Stimulated activated CD4-positive, alpha-beta T cell treated with anti-CD3 and anti-CD28 coated beads, Interleukin-15, amount 100 ng/mL, for 24 hours (primary cell): ENCODE measurements at regions not wholly inside any gene's neighbourhood (a gene's known extent, or its start where the extent isn't known, plus 50 kb on each side); places are given as distances from the start of the nearest gene placed in this dataset.

Experiments
- DNase-seq: peaks from one replicate; pipeline ENCODE4 v3.0.0-alpha.2; 2020

DNA sequence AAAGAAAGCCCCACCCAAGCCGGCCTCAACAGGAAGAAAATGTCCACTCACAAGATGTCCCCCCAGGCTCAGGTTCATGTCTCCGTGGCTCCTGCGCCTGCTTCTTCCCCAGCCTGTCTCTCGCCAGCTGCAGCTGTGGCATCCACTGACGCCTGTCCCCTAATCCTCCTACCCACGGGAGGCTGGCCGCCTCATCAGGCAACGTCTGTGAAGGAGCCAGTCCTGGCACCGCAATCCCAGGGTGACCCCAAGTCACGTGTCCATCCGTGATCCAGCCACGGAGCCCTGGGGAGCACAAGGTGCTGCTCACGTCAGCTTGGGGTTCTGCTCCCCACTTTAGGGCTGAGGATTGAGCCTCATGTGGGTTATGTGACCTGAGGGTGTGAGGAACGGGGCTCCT is 640.3 kb downstream of the CDH26 start:
- DNase-seq, result no peak

DNA sequence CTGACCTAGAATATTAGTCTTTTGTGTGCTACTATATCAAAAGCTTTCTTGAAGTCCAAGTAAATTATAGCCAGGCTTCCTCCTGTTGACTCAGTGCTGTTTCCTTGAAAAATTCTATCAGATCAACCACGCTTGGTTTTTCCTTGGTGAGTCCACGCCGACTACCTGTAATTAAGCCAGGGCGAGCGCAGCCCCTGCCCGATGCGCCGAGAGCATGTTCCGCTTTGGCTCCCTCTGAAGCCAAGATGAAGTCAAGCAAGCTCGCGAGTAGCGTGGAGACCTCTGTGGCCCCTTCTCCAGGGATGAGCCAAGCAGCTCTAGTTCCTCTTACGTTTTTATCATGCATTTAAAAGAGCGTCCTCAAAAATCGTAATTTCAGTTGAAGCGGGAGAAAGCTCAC is 641.2 kb downstream of the CDH26 start:
- no peak for DNase-seq

DNA sequence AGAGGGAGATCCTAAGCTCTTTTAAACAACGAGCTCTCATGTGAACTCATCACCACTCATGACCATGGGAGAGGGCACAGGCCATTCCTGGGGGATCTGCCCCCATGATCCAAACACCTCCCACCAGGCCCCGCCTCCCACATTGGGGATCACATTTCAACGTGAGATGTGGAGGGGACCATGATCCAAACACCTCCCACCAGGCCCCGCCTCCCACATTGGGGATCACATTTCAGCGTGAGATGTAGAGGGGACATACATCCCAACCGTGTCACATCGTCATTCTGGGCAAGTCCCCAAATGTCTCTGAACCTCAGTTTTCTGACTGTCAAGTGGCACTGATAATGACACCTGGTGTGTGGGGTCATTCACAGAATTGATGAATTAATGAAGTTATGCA is 641.8 kb downstream of the CDH26 start:
- DNase-seq, result no peak

DNA sequence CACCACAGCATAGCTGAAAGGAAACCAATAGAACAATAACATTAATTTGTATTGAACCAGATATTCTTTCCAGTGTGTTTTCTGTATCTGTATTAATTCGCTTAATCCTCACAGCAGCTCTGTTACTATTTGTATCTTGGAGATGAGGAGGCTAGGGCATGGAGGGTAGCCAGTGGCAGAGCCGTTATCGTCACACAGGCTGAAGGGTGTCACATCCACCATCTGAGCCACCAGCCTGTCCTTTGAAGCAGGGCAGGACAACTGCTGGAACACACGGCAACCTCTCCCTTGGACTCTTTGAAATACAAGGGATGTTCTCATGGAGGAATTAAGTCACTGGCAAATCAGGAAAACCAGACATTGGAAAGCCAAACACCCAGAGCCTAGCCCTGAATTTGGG is 628.0 kb upstream of the CDH4 start:
- no peak for DNase-seq

DNA sequence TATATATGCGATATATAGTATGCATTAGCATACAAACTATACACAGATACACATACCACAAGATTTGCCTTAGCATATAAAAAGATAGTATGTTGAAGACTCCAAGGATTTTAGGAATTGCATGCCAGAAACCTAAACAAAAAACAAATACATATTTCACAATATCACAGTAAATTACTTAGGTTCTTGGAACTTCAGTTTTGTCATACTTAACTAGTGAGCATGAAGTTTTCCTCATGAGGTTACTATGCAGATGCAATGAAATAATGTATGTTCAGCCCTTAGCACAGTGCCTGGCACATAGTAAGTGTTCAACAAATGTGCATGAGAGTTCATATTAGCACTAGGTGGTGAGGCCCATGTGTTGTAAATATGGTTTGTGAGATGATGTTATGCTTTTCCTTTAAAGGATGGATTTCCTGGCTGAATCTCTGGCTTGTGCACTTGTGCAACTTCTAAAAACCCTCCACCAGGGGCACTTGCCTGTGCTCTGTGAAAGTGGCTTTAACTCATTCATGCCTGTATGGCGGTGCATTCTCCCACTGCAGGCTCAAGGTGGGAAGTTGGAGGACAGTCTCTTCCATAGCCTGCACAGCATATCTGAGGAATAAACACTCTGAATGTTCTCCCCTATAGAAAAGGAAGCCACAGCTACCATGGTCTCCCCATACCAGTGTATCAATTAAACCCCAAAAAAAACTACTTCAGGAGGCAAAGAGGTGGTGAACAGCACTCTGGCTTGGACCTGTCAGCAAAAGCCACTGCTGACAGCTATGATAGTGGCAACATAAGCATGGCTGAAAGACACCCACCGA is 624.1 kb upstream of the CDH4 start:
- DNase-seq, result no peak

DNA sequence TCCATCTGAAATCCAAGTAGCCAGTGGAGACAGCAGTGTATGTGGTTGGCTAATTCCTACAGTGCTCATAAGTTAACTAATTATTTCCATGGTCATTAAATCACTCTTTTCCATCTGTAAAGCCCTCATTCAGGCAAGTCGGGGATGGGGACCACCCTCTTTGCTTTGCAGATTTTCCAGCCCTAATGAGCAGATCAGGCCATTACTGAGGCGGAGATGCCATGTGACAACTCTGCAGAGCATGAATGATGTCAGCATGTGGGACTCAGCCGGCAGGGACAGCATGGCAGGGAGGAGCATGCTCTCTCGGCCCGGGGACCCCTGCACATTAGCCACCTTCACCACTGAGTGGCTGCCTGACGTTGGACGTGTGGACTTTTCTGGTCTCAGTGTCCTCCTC is 623.3 kb upstream of the CDH4 start:
- DNase-seq, result no peak

DNA sequence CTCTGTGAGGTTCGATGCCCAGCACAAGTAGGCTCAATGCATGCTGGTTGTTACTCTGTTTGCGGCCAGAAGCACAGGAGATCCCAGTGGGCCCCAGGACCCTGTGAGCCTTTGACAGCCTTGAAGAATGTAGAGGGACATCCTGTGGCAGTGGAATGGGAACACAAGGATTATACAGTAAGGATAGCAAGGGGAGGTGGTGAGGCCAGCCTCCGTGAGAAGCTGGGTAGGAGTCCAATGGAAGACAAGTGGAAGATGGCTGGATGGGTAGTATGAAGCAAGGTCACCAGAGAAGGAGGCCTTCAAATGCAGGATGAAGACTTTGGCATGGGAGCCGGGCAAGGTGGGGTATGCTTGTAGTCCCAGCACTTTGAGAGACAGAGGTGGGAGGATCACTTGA is 622.9 kb upstream of the CDH4 start:
- no peak for DNase-seq

DNA sequence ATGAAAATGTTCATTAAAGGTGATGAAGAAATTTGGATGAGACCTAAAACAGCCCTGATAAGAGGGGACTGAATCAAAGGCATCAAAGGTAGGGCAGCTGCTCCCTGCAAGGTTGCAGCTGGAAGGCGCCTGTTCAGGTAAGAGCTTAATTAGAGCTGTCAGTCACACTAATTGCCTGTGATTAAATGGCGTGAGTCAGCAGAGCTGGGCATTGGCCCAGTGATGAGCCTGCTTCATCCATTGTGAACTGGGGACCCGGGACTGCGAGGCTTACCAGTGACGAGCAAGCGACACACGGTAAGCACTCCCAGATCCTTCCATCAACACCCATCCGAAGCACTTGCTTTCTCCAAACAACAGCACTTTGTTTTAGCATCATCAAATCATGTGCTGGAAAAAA is 621.5 kb upstream of the CDH4 start:
- no peak for DNase-seq

DNA sequence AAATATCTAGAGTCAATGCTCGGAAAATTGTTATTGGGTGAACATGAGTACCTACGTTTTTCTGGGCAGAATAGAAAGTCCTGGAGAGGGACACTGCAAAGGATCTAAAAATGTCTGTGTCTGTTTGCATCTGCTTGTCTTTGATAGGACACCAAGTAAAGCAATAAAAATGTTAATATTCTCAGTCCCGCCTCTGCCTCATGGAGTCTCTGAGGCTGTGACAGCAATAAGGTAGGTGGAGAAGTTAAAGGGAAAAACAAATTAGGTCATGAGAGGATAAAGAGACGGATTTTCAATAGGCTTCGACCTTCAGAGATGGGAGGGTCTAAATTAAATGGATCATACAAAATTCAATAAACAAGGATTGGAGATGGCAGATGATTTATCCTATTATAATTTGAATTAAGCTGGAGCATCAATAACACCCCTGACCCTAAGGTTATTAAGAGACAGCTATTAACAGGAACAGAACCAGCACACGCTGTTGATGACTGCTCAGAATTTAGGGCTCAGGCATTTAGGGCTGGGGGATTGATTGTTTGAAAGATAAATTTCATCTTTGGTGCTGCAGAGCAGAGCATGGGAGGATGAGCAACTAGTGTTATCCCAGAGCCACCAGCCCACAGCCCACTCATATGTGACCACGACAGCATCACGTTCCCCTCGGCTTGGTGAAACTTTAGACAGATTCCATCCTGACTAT is 620.3 kb upstream of the CDH4 start:
- no peak for DNase-seq

DNA sequence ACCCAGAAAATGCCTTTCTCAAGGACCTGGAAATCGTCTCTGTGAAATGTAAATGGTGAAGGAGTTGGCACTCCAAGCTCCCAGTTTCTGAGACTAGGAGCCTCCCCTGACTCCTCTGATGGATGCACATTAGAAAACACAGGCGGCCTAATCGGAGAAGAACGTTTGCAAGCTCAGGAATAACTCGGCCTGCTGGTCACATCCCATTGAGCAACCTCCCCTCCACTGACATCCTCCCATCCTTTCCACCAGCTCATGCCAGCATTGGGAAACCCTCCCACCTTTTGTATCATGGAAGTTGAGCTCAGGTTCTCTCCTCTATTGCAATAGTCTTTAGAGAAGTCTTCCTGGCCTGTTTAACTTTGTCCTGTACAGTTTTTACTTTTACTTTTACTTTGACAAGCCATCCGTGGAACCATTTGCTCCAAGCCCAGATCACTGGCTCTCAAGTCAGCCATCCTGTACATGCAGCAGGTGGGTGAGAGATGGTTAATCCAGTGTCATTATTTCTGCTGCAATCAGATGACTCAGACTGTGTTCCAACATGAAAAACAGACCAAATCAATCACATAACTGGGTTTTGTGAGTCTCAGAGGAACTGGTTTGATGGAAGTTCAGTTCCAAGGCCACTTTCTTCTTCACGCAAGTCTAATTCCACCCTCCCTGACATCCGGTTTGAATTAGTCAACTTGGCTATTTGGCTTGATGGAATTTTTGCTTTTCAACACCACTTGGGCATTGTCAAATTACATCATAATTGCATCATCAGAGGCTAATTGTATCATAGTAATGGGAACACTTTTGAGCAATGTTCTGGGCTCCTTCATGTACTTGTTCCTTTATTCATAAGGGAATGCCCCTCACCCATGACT is 619.4 kb upstream of the CDH4 start:
- DNase-seq, result no peak

DNA sequence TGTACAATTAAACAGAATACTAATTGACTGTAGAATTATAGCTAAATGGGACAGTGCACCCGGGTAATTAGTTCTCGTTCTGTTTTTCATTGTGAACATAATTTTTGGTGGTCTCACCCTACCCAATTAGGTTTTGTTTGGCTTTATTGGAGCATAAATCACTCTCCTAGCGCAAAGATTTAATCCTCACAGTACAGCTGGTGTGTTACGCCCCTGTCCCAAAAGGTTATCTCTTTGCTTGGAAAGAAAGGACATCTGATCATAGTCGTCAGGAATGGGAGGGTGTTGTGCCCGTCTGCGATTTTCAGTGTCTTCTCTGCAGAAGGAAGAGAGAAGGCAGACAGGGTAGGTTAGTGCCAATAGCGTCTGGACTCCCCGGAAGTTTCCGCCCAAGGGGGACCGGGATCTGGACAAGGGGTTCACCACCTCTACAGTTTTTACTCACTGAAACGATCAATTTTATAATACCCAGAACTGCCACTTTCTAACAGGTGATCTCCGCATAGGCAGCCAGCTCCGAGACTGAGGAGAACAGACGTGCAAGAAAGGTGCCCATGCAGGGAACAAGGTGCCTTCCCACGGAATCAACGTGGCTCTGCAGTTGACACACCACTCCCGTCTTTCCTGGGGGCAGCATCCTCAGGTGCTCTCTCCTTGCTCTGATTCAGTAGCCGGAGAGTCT is 617.4 kb upstream of the CDH4 start:
- DNase-seq, result no peak

DNA sequence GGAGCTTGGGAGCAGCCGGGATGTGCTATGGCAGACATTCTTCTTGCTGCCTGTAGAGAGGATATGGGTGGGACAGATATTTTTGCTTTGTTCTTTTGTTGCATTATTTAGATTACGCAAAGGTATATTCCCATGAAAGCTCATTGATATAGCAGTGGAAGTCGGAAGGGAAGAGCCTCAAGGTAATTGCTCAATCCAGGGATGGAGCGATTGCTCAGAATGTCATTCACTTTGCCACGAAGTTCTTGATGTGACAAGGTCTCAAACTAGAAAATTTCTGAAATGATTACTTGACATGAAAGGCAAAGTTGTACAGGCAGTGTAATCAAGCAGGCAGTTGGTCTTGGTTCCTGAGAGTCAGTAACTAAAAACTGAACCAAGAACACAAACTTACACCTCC is 615.6 kb upstream of the CDH4 start:
- no peak for DNase-seq

DNA sequence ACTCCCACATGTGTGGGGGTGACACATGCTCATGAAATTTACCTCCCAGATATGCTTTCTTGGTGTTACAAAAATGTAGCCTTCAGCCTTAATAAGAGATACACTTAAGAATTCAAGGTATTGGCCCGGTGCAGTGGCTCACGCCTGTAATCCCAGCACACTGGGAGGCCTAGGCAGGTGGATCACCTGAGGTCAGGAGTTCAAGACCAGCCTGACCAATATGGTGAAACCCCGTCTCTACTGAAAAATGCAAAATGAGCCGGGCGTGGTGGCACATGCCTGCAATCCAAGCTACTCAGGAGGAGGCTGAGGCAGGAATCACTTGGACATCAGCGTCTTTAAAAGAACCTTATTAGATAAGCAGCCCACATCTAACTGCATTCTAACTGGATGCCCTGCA is 614.3 kb upstream of the CDH4 start:
- DNase-seq, result no peak

DNA sequence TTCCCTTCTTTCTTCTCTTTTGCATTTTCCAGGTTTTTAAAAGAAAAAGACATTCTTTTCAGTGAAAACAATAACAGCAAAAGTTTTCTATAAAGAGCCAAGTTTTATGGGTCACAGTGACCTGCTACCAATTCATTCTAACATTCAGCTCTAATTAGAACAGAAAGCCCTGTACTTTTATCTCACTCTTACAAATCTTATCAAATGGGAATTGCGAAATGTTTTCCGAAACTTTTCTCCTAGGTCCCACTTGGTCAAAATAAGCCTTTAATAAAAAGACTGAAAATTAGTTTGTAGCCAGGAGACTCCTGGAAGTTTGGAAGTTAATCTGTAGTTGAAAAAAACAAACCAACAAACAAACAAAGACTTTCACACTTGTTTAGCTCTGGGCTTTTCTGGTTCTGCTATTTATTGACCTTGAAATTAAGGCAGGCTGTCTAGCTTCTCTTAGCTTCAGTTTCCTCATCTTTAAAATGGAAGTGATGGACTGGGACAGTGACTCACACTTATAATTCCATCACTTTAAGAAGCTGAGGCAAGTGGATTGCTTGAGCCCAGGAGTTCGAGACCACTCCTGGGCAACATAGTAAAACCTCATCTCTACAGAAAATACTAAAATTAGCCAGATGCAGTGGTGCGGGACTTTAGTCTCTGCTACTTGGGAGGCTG is 613.5 kb upstream of the CDH4 start:
- DNase-seq, result no peak

DNA sequence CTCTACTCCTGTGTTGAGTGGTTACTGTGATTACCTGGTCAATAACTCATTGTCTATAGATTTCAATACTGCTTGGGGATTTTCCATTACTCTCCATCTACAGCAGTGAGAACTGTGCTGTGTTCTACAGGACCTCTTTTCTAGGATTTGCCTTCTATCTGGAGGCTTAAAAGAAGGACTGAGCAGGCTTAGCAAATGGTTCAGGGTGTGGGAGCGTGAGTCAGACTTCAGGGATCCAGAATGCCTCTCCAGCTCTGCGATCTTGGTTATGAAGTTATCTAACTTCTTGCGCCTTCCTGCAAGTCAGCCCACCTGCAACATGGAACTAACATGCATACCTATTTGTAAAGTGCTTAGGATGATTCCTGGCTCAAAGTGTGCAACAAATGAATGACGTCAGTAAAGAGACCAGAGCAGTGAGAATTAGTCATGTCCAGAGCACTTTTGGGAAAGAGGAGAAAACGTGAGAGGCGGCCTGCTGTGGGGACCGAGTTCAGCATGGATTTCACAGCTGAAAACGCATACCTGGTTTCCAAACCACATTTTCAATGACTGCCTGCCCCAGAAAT is 610.1 kb upstream of the CDH4 start:
- DNase-seq, result no peak

DNA sequence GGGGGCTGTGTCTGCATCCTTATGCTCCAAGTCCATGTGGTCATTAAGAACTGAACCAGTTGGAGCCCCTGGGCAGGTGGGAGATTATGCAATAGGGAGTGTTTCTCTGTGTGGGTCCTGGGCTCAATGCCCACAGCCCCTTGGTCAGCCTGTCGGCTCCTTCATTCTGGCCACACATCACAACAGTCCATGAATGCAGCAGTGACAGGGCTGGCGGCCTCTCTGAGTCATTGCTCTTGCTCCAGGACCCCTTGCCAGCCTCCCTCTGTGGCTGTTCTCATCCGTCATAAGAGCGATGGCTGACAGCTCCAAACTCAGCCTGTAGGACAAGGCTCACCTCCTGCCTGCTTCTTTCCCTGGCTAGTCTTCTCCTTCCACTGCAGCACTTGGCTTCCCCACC is 609.5 kb upstream of the CDH4 start:
- DNase-seq, result no peak

DNA sequence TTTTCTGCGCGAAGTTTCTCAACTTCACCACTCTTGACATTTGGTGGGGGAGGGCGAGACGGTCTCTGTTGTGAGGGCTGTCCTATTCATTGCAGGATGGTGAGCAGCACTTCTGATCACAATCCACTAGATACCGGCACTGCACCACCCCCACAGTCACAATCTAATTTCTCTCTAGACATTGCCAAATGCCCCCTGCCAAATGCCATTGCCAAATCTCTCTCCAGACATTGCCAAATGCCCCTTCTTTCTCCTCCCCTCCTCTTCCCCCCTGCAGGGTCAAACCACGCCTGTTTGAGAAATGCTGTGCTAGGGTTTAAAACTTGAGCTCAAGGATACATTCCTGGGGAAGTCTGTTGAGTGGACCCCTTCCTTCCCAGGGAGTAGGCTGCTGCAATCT is 603.5 kb upstream of the CDH4 start:
- DNase-seq, result no peak

DNA sequence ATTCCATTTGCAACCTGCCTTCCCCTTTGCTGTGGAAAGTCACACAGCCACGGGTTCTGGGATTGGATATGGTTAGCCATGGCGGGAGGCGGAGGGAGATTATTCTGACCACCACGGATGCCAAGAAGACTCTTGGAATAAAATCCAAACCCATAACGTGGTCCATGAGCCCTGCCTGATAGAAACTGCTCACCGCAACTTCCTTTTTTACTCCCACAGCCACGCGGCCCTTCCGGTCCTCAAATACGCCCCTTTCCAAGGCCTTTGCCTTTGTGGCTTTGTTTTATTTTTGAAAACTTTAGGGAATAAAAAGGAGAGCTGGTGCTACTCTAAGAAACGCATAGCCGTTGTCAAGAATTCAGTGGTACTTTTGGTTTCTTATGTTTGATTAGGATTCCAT is 602.5 kb upstream of the CDH4 start:
- no peak for DNase-seq

DNA sequence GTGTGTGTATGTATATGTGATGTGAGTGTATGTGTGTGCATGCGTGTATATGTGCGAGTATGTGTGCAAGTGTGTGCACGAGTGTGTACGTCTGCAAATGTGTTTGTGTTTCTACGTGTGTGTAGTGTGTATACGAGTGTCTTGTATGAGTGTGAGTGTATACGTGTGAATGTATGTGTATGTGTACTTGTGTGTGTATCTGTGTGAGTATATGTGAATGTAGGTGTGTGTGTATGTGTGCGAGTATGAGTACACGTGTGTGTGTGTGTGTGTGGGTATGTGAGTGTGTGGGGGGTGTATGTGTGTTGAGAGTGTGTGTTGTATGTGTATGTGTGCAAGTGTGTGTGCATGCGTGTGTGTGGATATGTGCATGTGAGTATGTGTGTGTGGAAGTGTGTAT is 602.0 kb upstream of the CDH4 start:
- no peak for DNase-seq

DNA sequence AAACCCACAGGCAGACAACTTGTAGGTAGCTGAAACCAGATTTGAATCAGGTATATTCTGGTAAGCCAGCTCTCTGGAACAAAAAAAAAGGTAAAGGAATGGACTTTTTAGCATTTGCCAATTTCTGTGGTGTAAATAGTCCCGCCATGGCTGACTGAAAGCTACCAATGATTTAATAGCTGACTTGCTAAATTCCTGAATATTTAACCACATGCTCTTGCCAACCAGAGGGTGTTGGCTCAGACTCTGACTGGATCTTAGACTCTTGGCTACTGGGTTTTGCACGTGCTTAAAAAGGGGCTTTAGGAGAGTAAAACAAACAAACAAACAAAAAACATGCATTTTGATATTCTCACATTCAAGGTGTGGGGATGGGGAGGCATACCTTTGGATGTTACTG is 600.0 kb upstream of the CDH4 start:
- DNase-seq, result no peak

DNA sequence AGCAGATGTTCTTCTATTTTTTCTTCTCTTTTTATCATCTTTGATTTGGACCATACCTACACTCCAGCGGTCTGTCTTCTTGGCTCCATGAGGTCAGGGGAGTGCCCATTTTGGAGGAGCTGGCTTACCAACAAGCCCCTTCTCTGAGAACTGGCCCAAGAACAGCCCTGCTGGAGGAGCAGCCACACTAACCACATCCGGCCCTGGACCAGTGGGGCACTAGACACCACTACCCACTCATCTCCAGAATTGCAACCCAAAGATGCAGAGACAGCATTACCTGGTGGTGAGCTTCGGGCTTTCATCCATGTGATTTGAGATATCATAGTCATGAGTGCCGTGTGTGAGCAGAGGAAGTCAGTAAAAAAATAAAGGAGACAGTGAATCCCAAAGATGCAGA is 599.4 kb upstream of the CDH4 start:
- no peak for DNase-seq

DNA sequence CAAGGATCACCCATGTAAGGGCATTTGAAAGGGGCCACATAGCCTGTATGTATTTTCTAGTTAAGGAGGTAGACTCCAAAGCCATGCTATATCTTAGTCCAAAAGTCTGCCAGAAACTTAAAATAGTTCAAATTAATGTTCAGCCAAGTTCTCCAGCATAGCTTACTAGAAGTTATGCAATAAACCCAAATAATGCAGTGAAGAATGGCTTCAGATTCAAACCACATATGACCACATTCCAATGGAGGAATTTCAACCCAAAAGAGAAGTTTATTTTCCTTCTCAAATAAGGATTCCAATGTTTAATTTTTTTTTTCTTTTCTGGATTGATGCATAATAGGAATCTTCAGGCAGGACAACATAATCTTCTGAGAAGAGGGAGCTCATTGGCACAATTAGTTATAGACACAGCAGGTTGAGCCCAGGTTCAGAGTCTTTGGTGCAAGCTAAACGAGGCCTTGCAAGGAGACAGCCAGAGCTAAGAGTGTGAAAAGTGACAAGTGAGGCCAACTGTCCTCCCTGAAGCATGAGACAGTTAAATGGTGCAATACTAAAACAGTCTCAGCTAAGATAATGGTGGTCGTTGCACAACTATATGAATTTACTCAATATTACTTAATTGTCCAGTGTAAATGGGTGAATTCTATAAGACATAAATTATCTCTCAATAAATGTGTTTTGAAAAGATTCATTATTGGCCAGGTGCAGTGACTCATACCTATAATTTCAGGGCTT is 598.8 kb upstream of the CDH4 start:
- DNase-seq, result no peak
